NCI-H187 (cell line): ENCODE measurements at regions not wholly inside any gene's neighbourhood (a gene's known extent, or its start where the extent isn't known, plus 50 kb on each side); places are given as distances from the start of the nearest gene placed in this dataset.

Experiments
- DNase-seq, 2 experiments: peaks; one replicate each; lab custom pipeline; 2025; lab: John Stamatoyannopoulos, UW

DNA sequence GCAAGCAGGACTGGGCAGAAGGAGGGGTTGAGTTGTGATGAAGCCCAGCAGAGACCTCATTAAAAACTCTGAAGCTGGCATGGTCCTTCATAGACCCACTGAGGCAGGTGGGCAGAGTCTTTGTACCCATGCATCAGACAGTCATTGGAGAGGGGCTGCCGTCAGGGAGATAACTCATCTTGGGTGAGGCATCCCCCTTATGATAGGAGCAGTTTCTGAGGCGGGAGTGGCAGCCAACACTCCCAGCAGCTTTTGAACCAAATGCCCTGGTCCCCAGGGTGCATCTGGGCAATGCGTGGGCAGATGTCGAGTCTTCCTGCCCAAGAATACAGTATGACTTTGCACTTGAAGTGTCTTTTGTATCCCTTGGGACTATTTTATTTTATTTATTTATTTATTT is 68.1 kb downstream of the HTR5A start:
- DNase-seq, result no peak

DNA sequence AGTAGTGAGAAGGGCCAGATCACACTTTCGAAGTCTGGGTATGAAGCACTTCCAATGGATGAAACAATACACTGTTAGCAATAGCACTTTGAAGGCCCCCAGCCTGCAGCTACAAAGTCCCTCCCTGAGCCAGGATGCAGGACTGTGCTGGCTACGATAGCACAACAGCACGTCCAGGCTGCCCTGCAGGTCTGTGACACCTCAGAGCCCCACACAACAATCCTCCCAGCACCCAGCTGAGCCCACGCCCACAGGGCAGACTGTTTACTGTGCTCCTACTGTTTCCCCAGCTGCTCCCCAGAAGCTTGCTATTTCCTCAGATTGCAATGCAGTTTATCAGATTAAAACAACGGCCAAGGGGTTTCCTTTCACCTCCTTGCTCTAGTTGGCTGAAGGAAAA is 71.4 kb downstream of the HTR5A start:
- no peak for DNase-seq

DNA sequence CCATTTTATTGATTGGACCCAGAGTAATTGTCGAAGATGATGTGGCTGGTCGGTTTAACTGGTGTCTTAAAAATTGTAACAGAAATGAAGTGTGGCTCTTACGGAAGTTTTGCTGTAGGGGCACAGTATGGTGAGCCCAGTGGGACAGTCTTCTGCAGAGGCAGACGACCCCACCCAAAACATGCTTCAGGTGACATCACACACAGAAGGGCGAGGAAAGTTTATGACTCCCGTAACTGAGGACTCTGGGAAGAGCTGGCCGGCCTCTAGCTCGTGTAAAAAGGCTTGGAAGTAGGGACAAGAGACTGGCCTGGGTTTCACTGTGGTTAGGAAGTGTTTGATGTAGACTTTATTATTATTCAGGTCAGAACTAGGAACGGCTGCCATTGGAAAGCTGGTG is 73.3 kb downstream of the HTR5A start:
- DNase-seq, result no peak

DNA sequence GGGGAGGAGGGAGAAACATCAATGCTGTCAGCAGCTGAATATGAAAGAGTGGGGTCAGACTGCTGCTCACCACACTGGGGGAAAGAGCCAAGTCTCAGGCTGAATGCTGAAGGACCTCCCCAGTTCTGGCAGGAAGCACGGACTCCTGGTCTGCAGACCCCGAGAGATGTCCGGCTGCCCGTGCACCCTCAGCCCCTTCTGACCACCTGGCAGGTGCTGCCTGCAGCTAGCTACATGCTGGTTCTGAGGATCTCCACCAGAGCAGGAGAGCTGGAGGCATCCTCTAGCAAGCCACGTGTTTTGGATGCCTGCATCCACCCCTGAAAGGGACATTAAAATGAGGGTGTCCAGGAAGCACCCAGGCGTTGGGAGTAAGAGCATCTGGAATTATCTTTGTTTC is 74.2 kb downstream of the HTR5A start:
- DNase-seq, result no peak

DNA sequence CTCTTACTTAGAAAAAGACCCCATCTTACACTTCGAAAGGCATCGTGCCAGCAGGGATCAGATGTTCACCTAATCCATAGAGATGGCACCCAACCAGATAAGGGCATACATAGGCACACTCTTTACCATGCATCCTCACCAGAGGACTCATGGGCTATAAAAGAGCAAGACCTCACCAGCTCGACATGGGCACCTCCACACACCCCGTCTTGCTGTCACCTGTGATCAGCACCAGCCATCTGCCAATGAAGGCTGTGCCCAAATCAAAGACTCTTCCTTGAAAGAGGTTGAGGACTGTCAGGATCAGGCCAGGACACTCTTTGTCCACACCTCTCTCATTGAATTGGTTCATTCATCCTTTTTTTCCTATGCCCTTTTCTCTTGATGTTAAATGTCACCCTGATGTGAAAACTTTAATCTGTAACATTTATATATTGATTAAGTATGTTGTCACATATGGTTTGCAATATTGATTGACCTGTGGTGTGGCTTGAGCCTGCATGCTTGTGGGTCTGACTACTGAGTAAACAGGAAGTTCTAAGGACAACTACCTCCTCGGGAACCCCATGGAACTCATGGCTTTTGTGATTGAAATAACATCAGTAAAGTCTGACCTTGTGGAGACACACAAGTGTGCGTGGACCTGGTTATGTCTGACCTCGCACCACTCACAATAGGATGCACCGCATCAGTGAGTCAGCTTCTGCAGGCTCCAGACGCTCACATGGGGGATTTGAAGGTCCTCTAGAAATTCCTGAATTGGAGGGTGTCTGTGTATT is 75.5 kb downstream of the HTR5A start:
- DNase-seq, result no peak

DNA sequence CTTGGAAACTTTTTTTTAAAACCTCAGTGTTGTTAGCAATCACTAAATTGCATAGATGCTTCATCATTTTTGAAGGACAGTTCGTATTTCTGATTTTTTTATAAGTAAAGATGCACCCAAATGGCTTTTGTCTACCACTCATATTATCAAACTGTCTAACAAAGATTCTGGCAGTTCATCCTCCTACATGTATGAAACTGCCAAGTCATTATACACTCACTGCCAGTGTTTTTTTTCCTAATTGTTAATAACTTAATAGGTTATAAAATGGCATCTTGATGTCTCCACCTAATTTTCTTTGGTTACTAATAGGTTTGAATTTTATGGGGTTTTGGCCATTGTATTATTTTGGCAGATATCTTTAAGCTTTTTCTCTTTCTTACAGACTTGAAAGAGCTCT is 77.0 kb downstream of the HTR5A start:
- DNase-seq, result no peak

DNA sequence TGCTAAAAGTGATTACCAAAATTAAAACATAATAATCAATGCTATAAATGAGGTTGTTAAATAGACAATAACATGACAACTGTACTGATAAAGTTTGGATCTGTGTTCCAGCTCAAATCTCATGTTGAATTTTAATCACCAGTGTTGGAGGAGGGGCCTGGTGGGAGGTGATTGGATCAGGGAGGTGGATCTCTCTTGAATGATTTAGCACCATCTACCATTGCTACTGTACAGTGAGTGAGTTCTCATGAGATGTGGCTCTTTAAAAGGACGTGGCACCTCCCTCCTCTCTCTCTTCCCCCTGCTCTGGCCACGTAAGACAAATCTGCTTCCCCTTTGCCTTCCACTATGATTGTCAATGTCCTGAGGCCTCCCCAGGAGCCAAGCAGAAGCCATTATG is 77.5 kb downstream of the HTR5A start:
- no peak for DNase-seq

DNA sequence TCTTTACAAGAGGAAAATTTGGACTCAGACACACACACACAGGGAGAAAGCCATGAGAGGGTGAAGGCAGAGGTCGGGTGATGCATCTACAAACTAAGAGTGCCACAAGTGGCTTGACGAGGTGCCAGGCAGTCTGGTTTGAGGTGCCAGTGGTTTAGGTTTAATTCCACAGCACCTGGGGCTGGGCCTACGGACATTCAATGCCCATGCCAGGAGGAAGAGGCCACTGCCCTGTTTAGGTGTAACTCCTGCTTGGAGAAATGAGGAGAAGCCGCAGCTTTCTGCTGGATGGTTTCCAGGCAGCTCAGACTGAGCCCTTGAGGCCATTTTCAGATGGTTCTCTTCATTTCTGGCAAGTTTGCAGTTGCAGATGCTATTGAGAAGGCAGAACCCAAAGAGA is 83.6 kb downstream of the HTR5A start:
- no peak for DNase-seq

DNA sequence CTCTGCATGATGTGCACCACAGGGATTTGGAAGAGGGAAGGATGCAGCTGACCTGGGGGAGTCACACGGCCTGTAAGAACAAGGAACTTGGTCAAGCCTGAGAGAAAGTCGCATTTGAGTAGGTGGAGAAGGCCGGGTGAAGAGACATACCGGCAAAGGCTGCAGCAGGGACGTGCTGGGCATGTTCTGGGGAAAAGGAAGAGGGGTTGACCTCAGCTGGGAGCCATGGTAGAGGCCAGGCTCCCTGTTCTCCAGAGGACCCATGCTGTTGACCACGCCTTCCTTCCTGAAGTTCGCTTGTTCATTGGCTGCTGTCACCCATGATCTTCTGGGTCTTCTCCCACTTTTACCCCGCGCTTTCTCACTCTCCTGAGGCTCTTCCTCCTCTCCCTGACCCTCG is 84.5 kb downstream of the HTR5A start:
- no peak for DNase-seq

DNA sequence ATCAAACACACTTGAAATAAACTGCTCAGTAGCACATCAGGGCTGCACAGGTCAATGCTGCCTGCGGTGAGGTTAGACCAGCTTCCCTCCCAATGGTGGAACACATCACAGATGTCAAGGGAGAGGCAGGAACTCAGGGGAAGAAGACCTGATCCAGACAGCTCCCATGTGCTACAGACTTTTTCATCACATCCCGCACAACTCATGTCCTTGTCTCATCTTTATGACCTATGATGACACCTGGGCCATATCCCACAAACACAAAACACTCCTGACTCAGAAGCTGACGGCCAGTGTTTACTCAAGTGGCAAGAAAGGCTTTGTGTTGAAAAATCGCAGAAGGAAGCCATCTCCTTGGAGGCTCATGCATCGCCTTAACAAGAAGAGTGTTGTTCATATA is 91.6 kb downstream of the HTR5A start:
- no peak for DNase-seq

DNA sequence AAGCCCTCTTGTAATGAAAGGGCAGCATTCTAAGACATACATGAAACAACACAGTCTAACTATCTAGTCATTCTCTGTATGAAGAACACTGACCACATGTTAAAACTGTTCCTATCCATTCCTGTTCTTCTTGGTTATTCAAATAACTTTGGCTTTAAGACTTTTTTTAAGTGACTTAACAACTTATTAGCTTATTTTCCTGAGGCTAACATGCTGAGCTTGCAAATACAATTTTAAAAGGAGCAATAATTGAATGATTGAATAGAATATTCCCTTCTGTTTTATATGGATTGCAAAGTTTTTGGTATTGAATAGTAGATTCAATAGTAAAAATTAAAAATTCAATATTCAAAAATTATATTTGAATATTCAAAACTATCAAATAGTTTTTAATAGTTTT is 92.3 kb downstream of the HTR5A start:
- no peak for DNase-seq

DNA sequence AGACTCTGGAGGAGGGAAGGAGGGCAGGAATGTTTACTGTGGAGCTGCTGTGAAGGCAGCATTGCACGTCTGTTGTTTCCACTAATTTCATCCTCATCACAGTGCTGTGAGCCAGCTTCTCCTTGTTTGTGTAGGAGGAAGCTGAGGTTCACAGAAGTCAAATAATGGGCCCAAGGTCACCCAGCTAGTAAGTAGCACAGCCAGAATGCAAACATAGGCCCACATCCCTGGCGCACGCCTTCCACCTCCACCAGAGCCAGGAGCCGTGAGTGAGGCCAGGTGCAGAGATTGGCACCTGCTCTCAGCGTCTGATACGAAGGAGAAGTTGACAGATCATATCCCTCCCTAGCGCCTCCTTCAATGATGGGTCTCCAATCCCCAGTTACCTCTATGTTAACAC is 93.6 kb downstream of the HTR5A start:
- no peak for DNase-seq

DNA sequence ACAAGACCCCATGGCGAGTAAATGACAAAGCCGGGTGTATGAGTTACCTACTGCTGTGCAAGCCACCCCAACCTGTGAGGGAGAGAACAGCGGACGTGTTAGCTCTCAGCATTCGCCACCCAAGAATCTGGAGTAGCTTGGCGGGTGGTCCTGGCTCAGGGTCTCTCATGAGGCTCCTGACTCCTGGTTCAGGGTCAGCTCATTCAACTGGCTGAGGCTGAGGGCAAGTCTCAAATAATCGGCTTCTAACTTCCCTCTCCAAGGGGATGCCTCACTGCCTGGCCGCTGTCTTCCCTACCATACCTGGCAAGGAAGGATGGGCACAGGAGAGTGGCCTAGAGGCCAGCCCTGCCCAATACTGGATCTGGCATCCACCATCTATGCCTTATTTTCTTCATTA is 94.2 kb downstream of the HTR5A start:
- DNase-seq, result no peak

DNA sequence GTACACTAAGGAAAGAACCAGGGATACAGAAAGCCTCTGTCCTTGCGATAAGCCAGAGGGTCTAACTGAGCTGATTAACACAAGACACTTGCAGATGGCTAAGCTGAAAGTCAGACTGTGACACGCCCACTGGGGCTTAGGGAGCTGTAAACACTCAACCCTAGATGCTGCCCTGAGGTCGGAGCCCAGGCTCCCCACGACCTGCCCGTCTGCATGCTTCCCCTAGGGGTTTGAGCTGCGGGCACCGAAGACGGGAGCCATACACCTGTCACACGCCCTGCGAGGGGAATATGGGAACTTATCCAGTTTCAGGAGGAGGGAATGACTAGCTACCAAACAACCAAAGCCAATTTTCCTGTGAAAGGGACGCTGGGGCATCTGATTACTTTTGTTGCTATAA is 96.0 kb downstream of the HTR5A start:
- DNase-seq, result peak; percentile 26 to 29

DNA sequence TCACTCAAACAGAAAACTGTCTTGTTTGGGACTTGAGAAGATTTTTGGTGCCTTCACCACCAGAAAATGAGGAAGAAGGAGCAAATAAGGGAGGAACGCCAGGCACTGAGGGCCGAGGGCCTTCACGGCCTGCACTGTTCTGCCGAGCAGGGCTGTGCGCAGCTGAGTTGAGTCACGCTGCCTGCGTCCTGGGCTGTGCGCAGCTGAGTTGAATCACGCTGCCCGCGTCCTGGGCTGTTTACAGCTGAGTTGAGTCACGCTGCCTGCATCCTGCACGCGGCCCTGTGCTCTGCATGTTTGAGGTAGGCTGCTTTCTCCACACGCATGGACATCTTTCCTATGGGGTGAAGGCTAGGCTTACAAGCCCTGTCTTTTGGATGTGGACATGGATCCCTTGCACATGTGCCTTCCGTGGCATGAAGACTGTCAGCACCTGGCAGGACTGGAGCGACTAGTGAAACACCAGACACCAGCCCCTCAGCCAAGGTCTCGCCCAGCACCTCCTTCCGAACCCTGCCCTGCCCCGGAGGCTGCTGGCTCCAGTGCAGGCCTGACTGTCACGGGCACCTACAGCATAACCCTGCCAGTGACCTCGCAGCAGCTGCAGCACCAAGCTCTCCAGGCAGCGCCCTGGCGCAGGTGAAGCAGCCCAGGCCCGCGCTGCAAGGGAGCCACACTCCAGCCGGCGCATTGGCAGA is 96.7 kb downstream of the HTR5A start:
- DNase-seq, result no peak

DNA sequence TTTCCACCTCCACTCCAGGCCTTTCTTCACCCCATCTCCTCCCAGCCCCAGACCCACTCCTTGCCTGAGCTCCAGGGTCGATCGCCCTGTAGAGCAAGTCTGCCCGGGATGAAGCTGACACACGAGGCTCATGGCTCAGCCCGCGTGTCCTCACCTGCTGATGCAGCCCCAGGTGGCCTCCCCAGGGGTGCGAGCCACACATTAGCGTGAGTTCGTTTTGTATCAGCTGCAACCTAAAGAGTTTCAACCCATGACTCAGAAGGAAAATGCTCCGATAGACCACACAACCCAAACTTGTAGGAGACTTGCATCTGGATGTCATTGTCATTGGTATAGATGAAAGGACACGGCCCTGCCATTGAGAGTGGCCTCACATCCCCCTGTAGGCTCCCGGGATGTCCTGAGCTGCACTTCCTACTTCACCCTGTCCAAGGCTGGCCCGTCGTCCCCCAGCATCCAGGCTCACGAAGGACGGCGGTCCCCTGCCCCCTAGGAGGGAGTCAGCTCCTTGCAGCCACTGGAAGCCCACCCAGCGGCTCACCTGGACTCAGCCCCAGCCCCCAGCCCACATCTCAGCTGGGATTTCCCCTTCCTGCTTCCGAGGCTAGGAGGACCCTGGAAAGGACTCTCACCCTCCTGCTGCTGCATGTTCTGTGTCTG is 97.7 kb downstream of the HTR5A start:
- DNase-seq, result no peak

DNA sequence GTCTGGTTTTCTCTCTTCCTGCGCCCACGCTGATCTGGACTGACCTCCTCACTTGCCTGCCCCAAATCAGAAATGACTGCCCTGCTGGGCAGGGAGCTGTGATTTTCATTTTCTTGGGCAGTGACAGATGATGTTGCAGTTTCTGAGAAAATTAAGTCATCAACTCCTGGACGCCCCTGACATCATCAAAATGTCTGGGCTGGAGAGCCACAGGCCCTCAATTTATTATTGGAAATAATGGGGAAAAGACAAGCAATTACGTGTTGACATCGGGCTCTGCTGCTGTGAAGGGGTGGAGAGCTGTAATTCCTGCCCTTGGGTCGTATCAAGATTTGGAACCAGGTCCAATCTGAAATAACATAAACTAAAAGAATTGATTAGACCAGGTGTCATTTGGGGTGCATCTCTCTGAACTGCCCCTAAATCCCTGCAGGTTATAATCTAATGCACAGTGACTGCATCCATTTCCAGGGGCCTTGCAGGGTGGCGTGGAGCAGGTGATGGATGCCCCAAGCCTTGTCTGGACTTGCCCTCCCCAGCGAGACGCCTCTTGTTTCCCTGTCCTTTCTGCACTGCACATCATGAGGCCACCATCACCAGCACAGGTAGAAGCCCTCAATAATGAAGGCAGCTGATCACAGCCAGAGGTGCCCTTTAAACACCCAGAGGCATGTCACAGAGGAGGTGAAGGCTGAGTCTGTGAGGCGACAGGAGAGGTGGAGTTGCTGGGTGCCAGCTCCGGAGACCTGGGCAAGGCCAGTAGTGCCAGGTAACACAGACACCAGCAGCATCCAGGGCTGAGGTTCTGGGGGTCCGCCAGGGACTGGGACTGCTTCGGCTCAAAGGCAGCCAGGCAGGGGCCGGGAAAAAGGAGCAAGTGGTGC is 98.7 kb downstream of the HTR5A start:
- peak; percentile 53 to 78 for DNase-seq

DNA sequence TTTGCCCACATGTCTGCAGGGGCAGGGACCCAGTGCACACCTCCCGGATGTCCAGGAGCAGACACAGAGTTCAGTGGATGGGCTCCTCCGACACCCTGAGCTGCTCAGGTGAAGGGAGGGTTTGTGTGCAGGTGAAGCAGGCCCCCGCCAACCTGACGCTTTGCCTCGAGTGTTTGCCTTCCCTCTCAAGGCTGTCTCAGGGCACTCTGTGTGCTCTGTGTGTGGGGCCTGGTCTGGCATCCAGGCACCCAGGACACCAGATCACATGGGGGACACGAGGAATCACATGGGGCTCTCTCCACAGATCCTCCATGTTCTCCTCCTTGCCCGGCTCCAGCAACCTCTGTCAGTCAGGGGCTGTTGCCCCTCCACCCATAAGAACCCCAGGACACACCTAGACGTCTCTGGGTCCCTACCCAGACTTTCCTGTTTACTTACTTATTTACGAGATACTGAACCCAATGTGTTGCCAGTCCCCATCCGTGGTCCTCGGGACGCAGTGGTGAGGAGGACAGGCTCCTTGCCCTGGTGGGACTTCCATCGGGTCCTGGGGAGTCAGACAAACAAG is 99.5 kb downstream of the HTR5A start:
- peak; percentile 77 to 83 for DNase-seq

DNA sequence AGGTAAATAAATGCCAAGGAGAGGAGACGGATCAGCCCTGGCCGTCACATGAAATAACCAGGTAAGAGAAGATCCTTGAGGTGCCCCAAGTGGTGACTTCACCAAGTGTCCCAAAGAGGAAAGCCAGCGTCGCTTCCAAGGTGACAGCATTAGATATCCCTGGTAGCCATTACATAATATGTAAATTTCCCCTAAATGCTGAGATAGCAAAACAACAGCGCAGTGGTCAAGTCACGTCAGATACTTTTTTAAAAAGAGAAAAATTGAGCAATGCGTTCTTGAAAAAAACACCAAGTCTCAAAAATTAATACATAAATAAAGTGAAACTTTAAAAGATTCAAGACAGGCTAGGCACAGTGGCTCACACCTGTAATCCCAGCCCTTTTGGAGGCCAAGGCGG is 100.2 kb downstream of the HTR5A start:
- no peak for DNase-seq

DNA sequence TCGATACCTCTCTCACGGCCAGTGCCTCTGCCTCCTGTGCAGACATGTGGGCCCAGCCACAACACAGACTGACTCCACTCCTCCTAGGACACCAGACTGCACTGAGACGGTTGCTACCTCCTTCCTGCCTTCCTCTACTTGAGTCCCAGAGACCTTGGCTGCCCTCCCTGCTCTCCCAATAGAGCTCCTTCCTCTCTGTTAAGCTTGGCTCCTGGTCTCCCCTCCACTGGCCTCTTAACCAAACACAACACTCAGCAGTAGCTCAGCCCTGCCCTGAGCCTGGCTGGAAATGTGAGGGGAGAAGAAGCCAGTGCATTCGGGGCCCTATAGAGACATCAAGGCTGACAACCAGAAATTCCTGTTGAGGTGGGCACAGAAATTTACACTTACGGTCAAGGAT is 102.0 kb downstream of the HTR5A start:
- DNase-seq, result no peak

DNA sequence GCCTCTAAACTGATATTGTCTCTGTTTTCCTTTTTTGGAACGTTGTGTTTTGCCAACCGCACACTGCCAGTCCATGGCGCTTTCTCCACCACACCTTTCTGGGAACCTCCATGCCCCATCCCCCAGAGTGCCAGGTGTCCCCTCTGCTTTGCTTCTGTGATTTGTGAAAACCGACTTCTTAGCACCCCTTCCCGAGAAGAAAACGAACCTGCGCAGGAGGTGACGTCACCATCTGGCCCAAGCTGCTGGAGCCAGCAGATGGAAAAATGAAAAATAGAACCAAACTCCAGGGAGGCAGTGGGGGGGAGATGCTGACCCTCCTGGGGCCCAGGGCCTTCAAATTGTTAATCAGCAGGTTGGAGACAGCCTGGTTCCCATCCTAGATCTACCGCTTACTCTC is 103.8 kb downstream of the HTR5A start:
- no peak for DNase-seq

DNA sequence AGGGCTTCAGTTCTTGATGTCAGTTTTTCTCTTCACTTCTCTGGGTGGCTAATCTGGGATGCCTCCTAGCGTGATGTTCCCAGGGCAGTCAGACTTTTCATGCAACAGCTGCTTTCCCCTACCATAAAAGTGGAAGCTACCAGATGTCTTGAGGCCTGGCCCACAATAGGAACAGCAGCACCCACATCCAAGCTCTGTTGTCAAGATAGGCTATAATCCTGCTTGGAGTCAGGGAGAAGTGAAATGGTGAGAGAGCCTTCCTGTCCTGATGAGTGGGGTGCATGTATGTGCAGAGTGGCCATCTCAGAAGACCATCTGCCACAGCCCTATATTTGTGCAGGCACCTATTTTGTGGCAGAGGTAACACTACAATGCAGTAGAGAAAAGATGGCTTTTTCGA is 108.0 kb downstream of the HTR5A start:
- no peak for DNase-seq
